AG09319 (cell line): ENCODE measurements at regions not wholly inside any gene's neighbourhood (a gene's known extent, or its start where the extent isn't known, plus 50 kb on each side); places are given as distances from the start of the nearest gene placed in this dataset.

Experiments
- DNase-seq: peaks from one replicate; pipeline ENCODE4 v3.0.0-alpha.2; 2010; ENCODE audit warnings: low read depth; ENCODE audit errors: extremely low read depth
- TF ChIP-seq, protein P1 (sequence below): IDR thresholded peaks from 2 replicates; pipeline ENCODE4 v1.5.1; 2011; ENCODE audit warnings: low read depth, mild to moderate bottlenecking, inconsistent platforms, low read length, moderate library complexity

DNA sequence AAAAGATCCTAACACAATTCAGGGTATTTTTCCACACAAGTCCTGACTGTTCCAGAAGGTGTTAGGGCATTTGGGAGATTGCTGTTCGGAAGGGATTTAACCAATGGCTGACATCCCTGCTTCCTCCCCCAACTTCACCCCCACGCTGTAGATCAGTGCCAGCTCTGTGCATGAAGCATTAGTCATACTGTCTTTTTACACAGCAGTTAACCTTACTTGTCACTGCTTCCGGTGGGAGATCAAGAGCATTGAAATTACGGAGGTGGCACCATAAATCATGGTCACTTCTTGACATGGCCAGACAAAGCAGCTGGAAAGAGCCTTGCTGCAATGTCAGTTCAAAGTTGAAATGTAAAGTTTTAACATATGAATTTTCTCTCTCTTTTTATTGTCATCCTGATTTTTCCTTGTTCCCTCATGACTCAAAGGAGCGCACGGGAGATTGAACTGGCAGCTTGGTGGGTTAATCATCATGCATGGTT lies 70.2 kb downstream of the HRH4 start:
- TF ChIP-seq, protein P1, sequence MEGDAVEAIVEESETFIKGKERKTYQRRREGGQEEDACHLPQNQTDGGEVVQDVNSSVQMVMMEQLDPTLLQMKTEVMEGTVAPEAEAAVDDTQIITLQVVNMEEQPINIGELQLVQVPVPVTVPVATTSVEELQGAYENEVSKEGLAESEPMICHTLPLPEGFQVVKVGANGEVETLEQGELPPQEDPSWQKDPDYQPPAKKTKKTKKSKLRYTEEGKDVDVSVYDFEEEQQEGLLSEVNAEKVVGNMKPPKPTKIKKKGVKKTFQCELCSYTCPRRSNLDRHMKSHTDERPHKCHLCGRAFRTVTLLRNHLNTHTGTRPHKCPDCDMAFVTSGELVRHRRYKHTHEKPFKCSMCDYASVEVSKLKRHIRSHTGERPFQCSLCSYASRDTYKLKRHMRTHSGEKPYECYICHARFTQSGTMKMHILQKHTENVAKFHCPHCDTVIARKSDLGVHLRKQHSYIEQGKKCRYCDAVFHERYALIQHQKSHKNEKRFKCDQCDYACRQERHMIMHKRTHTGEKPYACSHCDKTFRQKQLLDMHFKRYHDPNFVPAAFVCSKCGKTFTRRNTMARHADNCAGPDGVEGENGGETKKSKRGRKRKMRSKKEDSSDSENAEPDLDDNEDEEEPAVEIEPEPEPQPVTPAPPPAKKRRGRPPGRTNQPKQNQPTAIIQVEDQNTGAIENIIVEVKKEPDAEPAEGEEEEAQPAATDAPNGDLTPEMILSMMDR: no peak
- no peak for DNase-seq

DNA sequence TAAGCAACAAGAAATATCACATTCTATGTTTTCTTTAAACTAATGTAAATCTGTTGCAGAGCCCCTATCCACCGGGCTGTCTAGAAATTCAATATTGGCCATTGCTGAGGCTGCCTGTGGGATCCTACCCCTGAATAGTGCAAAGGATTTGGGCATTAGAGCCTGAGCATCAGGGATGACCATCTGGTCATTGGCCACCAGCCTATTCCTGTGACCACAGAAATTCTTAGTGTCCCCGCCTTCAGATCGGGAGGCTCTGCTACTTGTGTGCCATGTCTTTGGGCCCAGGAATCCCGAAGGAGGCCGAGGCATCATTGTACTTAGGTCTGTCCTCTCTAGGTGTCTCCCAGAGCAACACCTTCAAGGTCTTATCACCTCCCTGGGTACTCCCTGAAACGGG lies 73.8 kb downstream of the HRH4 start:
- TF ChIP-seq, protein P1: no peak
- DNase-seq: no peak

DNA sequence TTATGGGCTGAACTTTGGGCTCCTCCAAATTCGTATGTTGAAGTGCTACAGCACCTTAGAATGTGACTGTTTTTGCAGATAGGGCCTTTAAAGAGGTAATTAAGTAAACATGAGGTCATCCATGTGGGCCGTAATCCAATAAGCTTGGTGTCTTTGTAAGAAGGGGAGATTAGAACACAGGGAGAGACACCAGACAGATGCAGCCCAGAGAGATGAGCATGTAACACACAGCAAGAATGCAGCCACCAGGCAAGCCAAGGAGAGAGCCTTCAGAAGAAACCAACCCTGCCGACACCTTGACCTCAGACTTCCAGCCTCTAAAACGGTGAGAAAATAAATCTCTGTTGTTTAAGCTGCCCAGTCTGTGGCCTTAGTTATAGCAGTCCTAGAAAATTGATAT lies 74.3 kb downstream of the HRH4 start:
- TF ChIP-seq, protein P1: no peak
- DNase-seq: no peak

DNA sequence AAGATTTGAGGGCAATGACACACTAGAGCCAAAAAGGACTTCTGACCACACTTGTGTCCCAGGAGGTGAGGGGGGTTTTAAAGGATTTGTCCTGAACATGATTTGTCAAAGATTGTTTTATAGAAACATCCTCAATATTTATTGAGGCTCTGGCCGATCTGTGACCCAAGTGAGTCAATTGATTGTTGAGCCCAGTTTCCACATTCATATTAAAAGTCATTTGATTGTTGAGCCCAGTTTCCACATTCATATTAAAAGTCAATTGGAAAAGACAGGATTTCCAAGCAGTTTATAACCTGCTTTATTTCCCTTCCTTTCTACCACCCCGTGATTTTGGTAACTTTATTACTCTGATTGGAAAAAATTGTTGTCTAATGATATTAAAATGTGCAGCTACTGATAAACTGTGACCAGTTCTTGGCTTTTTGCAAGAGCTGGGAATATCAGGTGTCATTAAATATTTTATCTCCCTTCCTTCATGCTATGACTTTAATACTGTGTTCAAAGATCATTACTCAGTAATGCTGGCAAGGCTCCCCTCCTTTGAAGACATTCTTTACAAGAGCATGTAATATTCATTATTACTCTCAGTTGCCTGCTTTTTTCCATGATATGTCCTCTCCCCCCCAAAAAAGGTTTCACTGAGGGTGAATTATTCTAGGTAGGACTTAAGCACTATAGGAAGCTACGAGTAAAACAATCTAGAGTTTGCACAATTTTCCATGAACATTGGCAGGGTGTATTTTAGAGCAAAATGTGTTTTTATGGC lies 75.3 kb downstream of the HRH4 start:
- DNase-seq: no peak

DNA sequence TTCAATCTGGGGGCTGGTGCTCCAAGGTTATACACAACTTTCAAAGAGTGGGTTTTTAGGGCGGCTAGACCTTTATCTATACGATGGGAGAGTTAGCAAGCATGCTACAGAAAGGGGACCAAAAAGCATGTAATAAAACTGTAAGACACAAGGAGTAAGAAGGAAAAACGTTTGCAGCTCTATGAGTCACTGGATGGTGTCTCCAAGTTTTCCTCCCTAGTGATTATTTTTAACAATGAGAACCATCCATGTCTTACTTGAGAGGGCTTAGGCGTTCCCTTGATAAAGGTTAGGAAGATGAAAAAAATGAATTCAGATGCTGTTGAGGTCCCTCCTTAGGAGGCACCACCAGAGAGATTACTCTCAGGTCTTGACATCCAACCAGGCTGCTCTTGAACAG lies 75.9 kb downstream of the HRH4 start:
- no peak for DNase-seq
- TF ChIP-seq, protein P1: no peak

More for the DNA sequence above, 75.3 kb downstream of the HRH4 start:
- TF ChIP-seq, protein P1: no peak

DNA sequence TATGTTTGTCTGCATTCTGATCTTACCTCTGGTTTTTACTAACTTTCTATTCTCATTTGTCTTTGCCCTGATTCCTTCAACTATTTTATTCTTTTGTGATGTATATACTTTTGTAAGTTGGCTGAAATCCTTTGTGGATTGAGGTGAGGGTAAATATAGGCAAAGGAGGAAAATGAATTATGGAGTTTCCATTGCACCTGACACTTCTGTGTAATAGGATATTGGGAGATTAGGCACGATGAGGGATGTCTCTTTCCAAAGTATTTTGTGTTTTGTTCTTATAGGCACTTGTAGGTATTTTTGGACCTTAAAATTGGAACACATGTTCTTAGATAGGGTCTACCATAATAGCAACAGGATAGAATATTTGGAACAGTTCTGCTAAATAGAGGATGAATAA lies 76.4 kb downstream of the HRH4 start:
- no peak for DNase-seq
- TF ChIP-seq, protein P1: no peak

DNA sequence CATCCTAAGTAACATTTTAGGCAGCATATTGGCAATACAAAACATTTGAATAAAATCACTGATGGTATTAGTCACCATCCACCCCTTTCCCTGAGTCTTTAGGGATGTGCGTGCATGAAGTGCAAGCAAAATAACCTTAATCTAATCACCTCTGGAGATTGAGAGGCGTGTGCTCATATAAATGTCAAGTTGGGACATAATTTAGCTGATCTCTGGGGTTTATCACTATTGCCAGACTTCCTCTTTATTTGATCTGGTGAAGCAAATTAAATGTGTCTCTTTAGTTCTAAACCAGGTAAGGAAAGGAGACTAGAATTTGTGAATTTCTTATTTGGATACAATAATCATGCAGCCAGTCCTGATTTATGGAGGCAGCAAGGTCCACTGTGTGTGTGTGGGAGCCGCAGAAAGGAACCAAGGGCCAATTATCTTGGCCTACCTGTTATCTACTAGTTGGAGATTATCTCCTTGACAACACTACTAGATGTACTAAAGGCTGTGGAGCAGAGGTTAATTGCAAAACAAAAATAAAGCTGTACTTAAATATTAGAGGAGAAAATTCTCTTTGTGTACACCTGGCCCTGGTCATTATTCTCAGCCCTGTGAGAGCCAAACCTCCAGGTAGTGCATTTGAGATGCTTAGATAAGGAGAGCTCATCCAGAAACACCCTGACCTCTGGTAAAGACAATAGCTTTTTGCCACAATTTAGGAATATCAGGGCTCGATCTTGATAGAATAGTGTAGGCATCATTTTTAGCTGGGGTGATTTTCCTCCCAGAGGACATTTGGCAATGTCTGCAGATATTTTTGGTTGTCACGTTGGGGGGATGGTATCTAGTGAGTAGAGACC lies 78.2 kb downstream of the HRH4 start:
- TF ChIP-seq, protein P1: no peak
- no peak for DNase-seq
